Hindlimb muscle (tissue), 1 donor: ENCODE measurements at regions not wholly inside any gene's neighbourhood (a gene's known extent, or its start where the extent isn't known, plus 50 kb on each side); places are given as distances from the start of the nearest gene placed in this dataset.

Source experiments
- DNase-seq: peaks from one replicate; pipeline ENCODE4 v3.0.0-alpha.2; 2013

DNA sequence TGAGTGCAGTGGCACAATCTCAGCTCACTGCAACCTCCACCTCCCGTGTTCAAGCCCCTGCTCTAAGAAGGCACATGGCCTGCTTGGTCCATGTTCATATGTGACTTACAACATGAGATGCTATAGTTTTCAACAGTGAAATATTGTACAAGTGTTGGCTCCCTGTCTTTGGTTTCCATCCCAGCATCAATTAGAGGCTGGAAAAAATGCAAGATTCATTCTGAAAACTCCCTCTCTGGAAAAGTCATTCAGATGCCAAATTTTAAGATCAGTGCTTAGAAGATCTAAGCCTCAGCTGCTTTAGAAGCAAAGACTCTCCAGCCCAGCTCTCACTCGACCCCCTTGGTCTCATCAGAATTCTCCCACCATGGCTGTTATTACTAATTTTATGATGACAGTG is 398.9 kb downstream of the KIF16B start:
- peak; percentile 4 for DNase-seq

DNA sequence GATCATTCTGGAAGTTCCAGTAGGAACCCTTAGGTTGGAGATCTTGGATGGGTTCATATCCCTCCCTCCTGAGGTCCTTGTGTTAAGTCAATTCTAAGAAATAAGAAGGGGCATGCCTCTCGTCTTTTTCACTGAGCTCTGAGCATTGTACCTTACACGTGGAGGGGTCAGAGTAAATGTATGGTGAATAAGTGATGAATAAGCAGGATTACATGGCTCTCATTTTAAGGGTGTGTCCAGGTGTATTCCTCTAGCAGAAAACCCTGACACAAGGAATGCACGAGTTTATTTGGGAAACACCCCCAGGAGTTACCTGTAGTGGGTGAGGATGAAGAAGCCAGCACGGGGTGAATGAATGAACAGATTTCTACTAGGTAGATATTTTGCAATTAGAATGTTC is 400.2 kb downstream of the KIF16B start:
- no peak for DNase-seq

DNA sequence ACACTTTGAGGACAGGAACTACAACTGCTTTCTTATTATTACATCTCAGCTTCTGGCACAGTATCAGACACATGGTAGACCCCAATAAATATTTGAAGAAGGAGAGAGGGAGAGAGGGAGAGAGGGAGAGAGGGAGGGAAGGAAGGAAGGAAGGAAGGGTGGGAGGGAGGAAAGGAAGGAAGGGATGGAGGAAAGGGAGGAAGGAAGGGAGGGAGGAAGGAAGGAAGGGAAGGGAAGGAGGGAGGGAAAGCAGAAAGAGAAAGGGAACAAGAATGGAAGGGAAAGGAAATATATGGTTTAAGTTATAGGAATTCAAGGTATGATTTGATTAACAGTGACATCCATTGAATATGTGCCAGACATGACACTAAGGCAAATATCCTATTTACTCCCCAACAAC is 402.1 kb downstream of the KIF16B start:
- no peak for DNase-seq

DNA sequence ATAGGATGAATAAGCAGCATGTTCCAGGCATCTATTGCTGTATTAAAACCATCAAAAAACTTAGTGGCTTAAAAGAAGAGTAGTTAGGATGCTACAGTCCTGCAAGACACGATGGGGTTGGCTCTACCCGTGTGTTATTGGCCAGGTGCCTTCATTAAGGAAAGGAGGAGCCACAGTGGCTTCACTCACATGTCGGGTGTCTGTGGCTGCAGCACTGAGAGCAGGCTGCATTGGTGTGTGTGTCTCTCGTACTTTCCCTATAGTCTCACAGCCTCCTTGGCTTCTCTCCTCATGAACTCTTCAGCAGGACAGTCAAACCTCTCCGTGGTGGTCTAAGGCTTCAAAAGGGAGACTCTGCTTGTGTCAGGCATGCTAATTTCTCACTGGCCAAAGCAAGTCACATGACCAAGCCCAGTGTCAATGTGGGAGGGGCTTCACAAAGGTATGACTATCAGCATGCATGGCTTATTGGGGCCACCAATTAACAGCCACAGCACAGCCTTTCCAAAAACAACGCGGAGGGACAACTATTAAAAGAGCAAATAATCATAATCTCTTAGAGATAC is 402.8 kb downstream of the KIF16B start:
- no peak for DNase-seq

DNA sequence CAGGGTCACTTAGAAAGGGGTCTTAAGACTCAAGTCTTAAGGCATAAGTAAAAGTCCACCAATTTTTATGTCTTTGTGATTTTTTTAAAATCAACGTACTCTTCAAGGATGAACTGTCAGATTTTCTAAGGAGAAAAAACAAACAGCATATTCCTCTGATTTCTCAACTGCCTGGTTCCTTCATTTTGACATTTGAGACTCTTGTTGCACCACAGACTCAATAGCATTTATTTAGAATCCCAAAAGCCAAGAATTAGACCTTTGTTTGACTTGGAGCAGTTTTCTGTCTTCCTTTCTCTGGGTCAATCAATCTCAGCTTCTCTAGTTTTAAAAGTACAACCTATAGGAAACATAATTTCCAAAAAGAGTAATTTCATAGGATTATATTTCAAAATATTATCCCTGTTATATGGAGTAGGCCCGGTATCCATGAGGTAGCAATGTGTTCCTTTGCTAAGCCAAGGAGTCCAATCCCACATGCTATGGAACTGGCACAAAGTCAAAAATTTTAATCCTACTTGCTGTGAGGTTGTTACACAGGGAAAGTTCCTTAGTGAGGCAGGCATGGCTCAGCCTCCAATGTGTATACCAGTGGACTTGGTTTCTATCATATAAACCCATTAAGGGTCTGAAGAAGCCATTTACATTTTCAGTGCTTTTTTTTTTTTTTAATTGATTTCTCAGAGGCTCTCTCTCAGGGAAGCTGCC is 405.7 kb downstream of the KIF16B start:
- DNase-seq = peak; percentile 16

DNA sequence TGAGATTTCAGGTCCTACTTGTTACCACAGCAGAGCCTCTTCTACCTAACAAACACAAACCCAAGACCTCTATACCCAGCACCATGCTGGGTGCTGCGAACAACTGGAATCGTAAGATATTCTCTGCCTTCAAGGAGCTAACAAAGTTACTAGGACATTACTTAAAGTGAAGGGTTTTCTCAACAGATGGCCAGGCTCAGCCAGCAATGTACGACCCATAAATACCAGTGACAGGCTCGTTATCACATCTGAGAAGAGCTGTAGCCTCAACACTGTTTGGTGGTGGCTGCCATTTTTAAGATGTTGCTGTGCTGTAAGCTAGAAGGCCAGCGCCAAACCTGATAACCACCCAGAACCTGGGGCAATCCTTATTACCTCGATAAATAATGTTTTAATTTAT is 406.5 kb downstream of the KIF16B start:
- DNase-seq = no peak

DNA sequence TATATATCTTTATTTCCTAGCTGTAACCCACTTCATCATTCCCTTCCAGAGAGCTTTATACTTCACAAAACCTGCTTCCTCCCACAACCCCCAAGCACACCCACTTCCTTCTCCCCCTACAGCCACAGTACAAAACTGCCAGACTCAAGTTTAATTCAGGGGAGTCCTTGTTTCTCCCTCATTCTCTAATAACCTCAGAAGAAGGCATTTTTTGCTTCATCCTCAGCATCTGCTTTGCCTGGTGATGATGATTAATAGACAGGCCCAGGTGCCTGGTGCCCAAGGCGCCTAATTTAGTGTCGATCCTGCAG is 414.3 kb downstream of the KIF16B start:
- DNase-seq = no peak

DNA sequence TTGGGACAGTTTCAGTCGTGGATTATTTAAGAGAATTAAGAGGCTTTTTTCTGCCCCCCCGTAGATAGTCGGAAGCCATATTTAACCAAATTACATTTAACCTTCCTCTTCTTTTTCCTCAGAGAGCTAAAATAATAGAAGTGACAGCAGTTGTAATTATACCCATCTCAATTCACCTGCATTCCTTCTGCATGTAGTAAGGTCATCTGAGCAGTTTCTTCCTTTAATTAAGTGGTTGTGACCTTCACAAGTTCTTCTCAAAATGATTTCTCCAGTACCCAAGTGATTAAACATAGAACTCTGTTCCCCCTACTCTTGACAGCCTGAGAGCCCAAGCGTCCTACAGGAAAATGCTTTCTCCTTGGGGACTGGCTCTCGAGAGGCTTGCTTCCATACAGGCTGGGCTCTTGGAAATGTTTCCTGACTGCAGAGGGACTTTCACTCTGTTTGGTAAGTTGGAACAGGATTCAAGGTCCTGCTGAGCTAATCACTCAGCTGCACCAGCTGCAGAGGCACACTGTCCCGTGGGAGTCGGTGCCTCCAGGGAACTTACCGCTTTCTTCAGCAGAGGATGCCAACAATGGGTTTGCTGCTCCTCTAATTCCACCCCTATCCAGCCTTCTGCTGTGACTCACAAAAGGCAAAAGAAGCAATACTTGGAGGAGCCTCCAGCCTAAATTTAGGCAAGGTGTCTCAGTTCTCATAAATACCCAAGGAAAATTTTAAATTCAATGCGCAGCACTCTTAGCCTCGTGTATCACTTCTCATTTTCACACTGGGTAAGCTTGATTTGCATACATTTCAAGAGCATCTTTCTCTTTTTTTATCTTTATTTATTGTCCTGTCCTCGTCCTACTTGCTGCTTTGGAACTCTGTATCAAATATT is 414.9 kb downstream of the KIF16B start:
- no peak for DNase-seq

DNA sequence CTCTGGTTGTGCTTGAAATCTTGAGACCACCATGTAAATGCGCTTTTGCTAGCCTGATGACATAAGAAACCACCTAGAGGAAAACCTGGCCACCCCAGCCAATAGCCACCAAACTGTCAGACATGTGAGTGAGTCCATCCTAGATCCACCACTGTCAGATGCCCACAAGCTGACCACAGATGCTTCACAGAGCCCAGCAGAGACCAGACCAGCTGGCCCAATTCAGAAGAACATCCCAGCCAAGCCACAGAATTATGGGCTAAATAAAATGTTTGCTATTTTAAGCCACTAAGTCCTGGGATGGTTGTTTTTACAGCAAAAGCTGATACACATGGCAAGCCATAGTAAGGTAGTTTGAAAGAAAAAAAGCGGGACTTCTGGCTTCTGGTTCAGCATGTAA is 425.3 kb downstream of the KIF16B start:
- no peak for DNase-seq

DNA sequence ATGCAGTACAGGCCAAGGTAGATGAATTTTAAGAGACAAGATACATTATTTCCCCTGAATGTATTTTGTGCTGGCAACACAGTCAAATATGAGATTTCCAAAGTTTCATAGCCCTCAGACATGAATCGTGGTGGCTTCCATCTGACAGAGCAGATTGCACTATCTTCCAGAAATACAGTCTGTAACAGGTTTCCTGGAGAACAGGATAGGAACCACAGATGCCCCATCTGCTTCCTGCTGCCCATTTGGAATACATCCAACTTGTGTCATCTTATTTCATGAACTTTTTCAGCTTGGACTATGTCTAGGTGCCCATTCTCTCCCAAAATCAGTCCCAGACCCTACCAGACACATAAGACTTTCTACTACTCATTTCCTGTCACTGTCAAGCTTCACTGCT is 426.0 kb downstream of the KIF16B start:
- DNase-seq = no peak

DNA sequence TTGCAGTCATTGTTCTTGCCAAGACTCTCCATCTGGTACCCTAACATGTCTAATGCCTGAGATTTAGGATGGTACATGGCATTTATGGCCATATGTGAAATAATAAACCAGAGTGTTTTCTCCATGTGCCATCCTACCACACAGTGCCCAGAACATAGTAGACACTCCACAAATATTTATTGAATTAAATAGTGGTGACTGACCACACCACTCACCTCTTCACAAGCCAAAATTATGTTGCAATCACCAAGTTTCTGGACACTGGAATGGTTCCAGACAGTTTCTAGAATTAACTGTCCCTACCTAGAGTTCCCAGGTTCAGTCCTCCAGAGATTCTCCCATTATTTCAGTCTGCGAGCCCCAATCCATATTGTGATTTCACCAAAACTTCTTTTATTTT is 427.3 kb downstream of the KIF16B start:
- no peak for DNase-seq

DNA sequence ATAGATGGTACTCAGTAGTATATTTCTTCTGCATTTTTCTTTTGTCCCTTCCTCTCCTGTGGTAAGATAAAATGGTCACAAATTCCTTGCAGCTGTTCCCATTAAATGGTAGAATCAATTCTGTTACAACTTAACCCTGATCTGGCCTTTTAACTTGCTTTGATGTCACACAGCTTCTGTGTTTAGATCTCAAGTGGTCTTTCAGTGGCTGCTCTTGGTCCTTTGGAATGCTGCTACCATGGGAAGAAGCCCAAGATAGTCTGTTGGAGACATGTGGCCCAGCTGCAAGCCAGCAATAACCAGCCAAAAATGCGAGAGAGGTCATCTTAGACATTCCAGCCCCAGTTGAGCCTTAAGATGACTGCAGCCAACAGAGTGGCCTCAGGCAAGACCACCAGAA is 429.7 kb downstream of the KIF16B start:
- no peak for DNase-seq

DNA sequence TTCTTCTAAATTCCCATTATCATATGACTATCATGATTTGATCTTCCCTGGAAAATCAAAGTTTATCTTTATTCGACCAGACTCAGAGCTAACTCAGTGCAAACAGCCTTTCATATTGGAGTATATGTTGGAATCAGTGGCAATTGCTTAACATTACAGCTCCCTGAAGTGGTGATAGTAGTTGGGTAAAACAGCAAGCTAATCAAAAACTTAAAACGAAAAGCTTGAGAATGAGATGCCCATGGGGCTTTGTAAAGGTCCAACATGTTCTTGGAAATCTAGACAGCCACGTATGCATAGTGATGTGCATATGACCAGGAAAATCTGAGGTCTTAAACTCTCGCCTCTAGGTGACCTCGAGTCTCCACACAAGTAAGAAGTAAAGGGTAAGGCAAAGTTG is 437.6 kb downstream of the KIF16B start:
- no peak for DNase-seq

DNA sequence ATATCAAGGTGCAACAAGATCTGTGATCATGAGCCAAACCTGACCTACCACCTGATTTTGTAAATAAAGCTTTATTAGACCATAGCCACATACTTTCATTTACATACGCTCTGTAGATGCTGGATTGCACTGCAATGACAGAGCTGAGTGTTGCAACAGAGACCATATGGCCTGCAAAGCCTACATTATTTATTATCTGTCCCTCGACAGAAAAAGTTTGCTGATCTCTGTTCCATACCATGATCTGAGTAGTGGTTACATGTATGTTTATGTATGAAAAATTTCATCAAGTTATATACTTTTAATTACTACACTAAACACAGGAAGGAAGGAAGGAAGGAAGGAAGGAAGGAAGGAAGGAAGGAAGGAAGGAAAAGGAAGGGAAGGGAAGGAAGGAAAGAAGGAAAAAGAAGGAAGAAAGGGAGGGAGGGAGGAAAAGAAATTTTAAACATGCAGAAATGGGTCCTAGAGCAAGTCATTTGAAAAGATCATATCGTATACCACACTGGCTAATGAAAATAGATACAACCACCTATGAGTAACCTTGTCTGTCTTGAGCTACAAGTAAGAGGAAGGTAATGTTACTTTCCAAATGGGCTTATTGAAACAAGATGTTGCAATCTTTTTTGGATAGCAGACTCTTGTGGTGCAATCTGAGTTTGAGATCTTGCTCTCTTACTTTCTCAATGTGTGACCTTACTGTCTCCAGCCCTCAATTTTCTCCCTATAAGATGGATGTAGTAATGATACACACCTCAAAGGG is 441.0 kb downstream of the KIF16B start:
- DNase-seq = no peak

DNA sequence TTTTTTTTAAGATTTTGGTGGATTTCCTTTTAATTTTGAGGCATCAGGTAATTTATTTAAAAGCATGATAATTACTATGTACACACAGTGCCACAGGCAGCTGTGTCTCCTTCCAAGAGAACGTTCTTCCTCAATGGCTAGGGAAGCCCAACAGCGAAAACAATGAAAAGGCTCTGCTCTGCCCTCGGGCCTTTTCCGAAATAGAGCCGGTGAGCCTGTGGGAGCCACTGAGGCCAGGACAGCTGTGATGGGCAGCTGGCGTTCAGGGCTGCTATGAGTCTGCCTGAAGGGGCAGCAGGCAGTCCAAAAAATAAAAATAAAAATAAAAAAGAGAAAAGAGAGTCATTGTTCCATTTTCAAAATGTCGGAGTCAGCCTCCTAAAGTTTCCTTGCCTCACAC is 443.8 kb downstream of the KIF16B start:
- no peak for DNase-seq

DNA sequence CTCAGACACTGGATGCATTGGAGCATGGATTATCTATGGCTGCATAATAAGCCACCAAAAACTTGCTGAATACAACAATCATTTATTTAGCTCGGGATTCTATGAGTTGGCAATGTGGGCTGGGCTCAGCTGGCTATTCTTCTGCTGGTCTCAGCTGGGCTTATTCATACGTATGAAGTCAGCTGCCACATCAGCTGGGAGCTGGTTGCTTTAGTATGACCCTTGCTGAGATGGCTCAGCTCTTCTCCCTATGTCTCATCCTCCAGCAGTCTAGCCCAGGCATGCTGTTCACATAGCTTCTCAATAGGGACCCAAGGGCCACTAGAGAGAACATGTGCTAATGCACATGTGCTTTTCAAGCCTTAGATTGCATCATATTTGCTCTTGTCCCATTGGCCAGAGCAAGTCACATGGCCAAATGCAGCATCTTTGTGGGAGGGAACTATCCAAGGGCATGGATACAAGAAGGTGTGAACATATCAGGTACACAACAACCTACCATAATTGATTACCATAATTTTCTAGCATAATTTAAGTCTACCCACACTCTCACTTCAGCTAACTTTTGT is 444.6 kb downstream of the KIF16B start:
- no peak for DNase-seq

DNA sequence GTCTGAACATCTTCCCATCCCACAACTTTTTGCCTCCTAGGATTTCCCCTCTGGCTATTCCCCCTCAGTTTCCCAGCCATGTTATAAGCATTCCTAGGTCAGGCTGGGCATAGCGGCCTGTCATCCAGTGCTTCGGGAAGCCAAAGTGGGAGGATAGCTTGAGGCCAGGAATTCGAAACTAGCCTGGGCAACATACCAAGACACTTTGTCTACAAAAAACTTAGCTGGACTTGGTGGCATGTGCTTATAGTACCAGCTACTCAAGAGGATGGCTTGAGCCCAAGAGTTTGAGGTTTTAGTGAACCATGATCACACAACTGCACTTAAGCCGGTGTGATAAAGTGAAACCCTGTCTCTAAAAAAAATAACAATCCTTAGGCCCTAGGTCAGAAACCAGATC is 447.4 kb downstream of the KIF16B start:
- no peak for DNase-seq

DNA sequence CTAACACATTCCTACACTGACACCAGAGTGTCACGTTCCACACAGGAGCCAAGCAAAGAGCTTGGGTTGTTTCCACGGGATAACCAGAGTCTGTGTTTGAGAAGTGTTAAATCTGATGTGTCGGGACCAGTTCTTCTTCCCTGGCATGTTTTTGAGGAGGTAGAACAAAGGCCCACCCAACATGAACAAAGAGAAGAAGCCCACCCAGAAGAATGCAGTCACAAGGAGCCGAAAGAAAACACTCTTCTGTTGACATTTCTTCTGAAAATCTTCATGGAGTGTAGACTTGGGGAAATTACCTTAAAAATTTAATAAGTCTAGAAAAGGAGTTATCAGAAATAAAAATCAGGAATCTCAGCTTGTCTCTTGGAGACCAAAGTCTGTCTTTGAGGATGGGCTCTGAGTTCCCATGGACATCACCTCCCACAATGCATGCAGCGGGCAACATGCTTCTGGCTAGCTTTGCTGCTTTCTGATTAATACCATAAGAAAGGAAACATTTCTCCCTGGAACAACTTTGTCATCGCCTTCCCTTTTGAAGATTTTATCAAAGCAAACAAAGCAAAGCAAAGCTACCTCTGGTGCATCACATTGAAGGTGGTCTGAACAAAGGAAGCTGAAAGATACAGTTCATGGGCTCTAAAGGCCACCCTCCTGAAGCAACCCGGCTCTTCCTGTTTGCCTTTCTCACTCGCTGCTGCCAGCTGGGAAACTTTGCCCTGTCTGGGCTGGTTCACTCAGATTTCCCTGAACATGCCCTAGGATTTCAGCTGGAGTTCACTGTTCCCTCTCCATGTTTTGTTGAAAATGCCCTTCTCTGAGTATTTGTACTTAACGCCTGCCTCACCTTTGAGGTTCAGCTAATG is 448.1 kb downstream of the KIF16B start:
- DNase-seq = no peak

DNA sequence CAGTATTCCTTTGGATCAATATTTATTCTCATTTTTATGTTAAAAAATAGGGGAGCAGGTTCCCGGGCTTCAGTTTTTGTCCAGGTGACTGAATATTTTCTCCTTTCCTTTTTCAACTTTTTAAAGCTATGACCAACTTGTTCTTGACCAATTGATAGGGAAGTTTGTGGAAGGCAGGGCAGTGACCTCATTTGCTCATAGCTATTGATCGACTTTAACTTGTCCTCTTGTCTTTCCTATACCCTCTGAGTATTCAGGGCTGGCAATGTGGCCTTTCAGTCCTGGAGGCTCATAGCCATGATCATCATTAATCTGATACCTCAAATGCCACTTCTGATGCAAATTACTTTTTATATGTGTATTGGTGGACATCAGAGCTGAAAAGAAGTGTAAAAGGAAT is 448.8 kb downstream of the KIF16B start:
- no peak for DNase-seq

DNA sequence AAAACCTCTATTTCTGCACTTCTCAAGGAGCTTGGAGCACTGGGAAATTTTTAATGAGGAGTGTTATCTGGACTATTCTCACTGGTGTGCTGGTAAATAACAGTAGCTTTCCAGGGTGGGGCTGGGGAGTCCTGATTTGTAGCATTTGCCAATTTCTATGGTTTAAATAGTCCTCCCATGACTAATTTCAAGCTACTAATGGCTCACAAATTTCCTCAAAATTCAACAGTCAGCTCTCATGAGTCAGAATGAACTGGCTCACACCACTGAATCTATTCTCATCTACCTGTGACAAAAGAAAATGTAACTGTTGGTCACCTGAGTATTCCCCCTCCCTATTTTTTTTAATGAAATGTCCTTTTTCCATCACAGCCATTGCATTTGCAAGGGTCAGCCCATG is 449.6 kb downstream of the KIF16B start:
- DNase-seq = no peak

DNA sequence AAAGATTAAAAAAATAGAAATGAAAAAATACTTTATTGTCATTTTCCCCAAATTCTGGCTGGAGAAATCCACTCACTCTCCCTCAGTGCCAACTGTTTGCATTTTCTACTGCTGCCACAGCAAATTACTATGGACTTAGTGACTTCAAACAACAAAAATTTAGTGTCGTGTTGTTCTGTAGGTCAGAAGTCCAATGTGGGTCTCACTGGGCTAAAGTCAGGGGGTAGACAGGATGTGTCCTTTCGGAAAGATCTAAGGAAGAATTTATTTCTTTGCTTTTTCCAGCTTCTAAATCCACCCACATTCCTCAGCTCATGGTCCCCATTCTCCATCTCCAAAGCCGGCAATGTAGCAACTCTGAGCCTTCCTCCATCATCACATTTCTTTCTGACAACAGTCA is 453.3 kb downstream of the KIF16B start:
- DNase-seq = no peak
